Colonic mucosa (tissue), 4 donors: ENCODE measurements at regions not wholly inside any gene's neighbourhood (a gene's known extent, or its start where the extent isn't known, plus 50 kb on each side); places are given as distances from the start of the nearest gene placed in this dataset.

Source experiments
- DNase-seq: peaks from one replicate; pipeline ENCODE4 v3.0.0-alpha.2; 2020
- H3K27ac ChIP-seq: fragments of 200-600 bp; one replicate; pipeline ENCODE4 v1.8.0; 2021
- H3K27me3 ChIP-seq: fragments of 200-600 bp; one replicate; pipeline ENCODE4 v1.8.0; 2021
- H3K36me3 ChIP-seq: fragments of 200-600 bp; one replicate; pipeline ENCODE4 v1.8.0; 2021
- H3K4me1 ChIP-seq: fragments of 200-600 bp; one replicate; pipeline ENCODE4 v1.8.0; 2021; ENCODE audit warnings: mild to moderate bottlenecking
- H3K4me3 ChIP-seq: fragments of 200-600 bp; one replicate; pipeline ENCODE4 v1.8.0; 2021
- H3K9ac ChIP-seq, 2 donors: one replicate each; pipeline ENCODE4 v1.7.0; 2013; ENCODE audit warnings: control low read depth in 2 of 2, low read depth in 2 of 2, low read length in 2 of 2
- H3K9me3 ChIP-seq: fragments of 200-600 bp; one replicate; pipeline ENCODE4 v1.8.0; 2021
- CTCF ChIP-seq: fragments of 200-600 bp; IDR thresholded peaks from one replicate; pipeline ENCODE4 v1.8.0; 2022; ENCODE audit warnings: antibody characterized with exemption, mild to moderate bottlenecking
- intact Hi-C: fragments of 100-400 bp; cut with DNase I; formaldehyde crosslinking; loops from one replicate; pipeline ENCODE4 v1.14.1; 2022
- donor health status: healthy.
- donor health status: DM: no; HTN: no; CAD: no.
- donor health status: DM: no; HTN: no; CAD: no.

- Histone ChIP-seq H3K9ac (no peak overlapping the region), H3K36me3 (no peaks in the 10 kb centered on the region), H3K4me3 (no peak overlapping the region), H3K27me3 (no peaks in the 10 kb centered on the region), H3K27ac (no peak overlapping the region), H3K9me3 (no peaks in the 10 kb centered on the region), H3K4me1 (no peaks in the 10 kb centered on the region)
- no peak for DNase-seq
- no peak for TF ChIP-seq CTCF
- intact Hi-C loops = no loop called here
Observed at GRCh38 chr4:13701937-13702446, 74.5 kb upstream of the BOD1L1 start.

GRCh38 chr4:13703096-13703495, 75.6 kb upstream of the BOD1L1 start:
- Histone ChIP-seq H3K4me3 (no peak overlapping the region), H3K36me3 (no peaks in the 10 kb centered on the region), H3K27me3 (no peaks in the 10 kb centered on the region), H3K9ac (no peak overlapping the region), H3K27ac (no peak overlapping the region), H3K9me3 (no peaks in the 10 kb centered on the region), H3K4me1 (no peaks in the 10 kb centered on the region)
- intact Hi-C loops = no loop called here
- no peak for TF ChIP-seq CTCF
- no peak for DNase-seq

GRCh38 chr4:13704035-13704434, 76.5 kb upstream of the BOD1L1 start:
- Histone ChIP-seq H3K4me3 (no peak overlapping the region), H3K9me3 (no peaks in the 10 kb centered on the region), H3K36me3 (no peaks in the 10 kb centered on the region), H3K27ac (no peak overlapping the region), H3K4me1 (no peaks in the 10 kb centered on the region), H3K27me3 (no peaks in the 10 kb centered on the region), H3K9ac (no peak overlapping the region)
- intact Hi-C loops = no loop called here
- peak; percentile 35 for DNase-seq
- TF ChIP-seq CTCF = no peak

- H3K36me3 ChIP-seq = no peaks in the 10 kb centered on the region
- H3K27ac ChIP-seq = peak overlapping the region; percentile 62
- DNase-seq = no peak
- H3K4me1 ChIP-seq = no peaks in the 10 kb centered on the region
- no peak overlapping the region for H3K4me3 ChIP-seq
- H3K9ac ChIP-seq = no peak overlapping the region
- intact Hi-C loops = no loop called here
- no peaks in the 10 kb centered on the region for H3K27me3 ChIP-seq
- TF ChIP-seq CTCF = no peak
- no peaks in the 10 kb centered on the region for H3K9me3 ChIP-seq
Observed at GRCh38 chr4:13704761-13705160, 77.2 kb upstream of the BOD1L1 start.

- Histone ChIP-seq H3K9ac (no peak overlapping the region), H3K27ac (peak overlapping the region; percentile 62), H3K27me3 (no peaks in the 10 kb centered on the region), H3K9me3 (no peaks in the 10 kb centered on the region), H3K36me3 (no peaks in the 10 kb centered on the region), H3K4me3 (no peak overlapping the region), H3K4me1 (no peaks in the 10 kb centered on the region)
- DNase-seq = peak; percentile 71
- intact Hi-C loops = no loop called here
- no peak for TF ChIP-seq CTCF
Observed at GRCh38 chr4:13705521-13706041, 78.1 kb upstream of the BOD1L1 start.
